BJ (cell line): ENCODE measurements at regions not wholly inside any gene's neighbourhood (a gene's known extent, or its start where the extent isn't known, plus 50 kb on each side); places are given as distances from the start of the nearest gene placed in this dataset.

Experiments used
- CTCF ChIA-PET: fragments of 350-600 bp; formaldehyde crosslinking; extraction: SDS; loops from one replicate; lab custom pipeline; 2021; ENCODE audit warnings: antibody characterized with exemption, inconsistent platforms; lab: Yijun Ruan, JAX
- POLR2A ChIA-PET: fragments of 300-600 bp; sonication (Branson Sonifier 250); formaldehyde crosslinking; extraction: SDS; loops from one replicate; lab custom pipeline; 2021; ENCODE audit warnings: antibody characterized with exemption; lab: Charles Lee
- DNase-seq: peaks from one replicate; pipeline ENCODE4 v3.0.0-alpha.2; 2011; ENCODE audit warnings: low read depth
- H3K27me3 ChIP-seq: 2 replicates; pipeline ENCODE4 v1.6.0; 2011; ENCODE audit warnings: low read length; ENCODE audit not compliant: control insufficient read depth, insufficient read depth
- H3K36me3 ChIP-seq: 2 replicates; pipeline ENCODE4 v1.5.1; 2011; ENCODE audit warnings: low read length; ENCODE audit not compliant: control insufficient read depth, insufficient read depth
- H3K4me3 ChIP-seq: 2 replicates; pipeline ENCODE4 v1.5.1; 2011; ENCODE audit warnings: low read depth, mild to moderate bottlenecking, control low read depth, low read length
- CTCF ChIP-seq: IDR thresholded peaks from 2 replicates; pipeline ENCODE4 v1.5.1; 2011; ENCODE audit warnings: low read depth, mild to moderate bottlenecking, control low read depth, inconsistent platforms, low read length, moderate library complexity; ENCODE audit not compliant: insufficient read depth

GRCh38 chr15:35159170-35159569 is 74.1 kb upstream of the NANOGP8 start:
- ChIA-PET POLR2A (no interaction called here), CTCF (interaction anchor here (0.6 kb wide), 1 partner anchor 15 kb away, joined by 3 read pairs; no protein-coding TSS in a partner anchor)
- Histone ChIP-seq H3K4me3 (no peak overlapping the region), H3K36me3 (no peaks in the 10 kb centered on the region), H3K27me3 (no peaks in the 10 kb centered on the region)
- DNase-seq, result no peak
- no peak for TF ChIP-seq CTCF

- no peaks in the 10 kb centered on the region for H3K27me3 ChIP-seq
- no peak overlapping the region for H3K4me3 ChIP-seq
- no peaks in the 10 kb centered on the region for H3K36me3 ChIP-seq
- DNase-seq, result no peak
- TF ChIP-seq CTCF, result no peak
- ChIA-PET CTCF (no interaction called here), POLR2A (no interaction called here)
Observed at GRCh38 chr15:35151782-35152181, 66.7 kb upstream of the NANOGP8 start.

GRCh38 chr15:35151381-35151780 is 66.3 kb upstream of the NANOGP8 start:
- no peaks in the 10 kb centered on the region for H3K27me3 ChIP-seq
- no peak for TF ChIP-seq CTCF
- no peaks in the 10 kb centered on the region for H3K36me3 ChIP-seq
- no peak for DNase-seq
- CTCF ChIA-PET, result no interaction called here
- no peak overlapping the region for H3K4me3 ChIP-seq
- POLR2A ChIA-PET, result no interaction called here

- ChIA-PET CTCF (no interaction called here), POLR2A (no interaction called here)
- Histone ChIP-seq H3K4me3 (no peak overlapping the region), H3K36me3 (no peaks in the 10 kb centered on the region), H3K27me3 (no peaks in the 10 kb centered on the region)
- no peak for DNase-seq
- TF ChIP-seq CTCF, result no peak
Observed at GRCh38 chr15:35150361-35150760, 65.3 kb upstream of the NANOGP8 start.

- Histone ChIP-seq H3K27me3 (no peaks in the 10 kb centered on the region), H3K4me3 (no peak overlapping the region), H3K36me3 (no peaks in the 10 kb centered on the region)
- ChIA-PET CTCF (interaction anchor here (1.0 kb wide), 1 partner anchor 11 kb away, joined by 4 read pairs; no protein-coding TSS in a partner anchor), POLR2A (no interaction called here)
- no peak for DNase-seq
- no peak for TF ChIP-seq CTCF
Observed at GRCh38 chr15:35145336-35145735, 60.2 kb upstream of the NANOGP8 start.
